ENCODE measurements at regions not wholly inside any gene's neighbourhood (a gene's known extent, or its start where the extent isn't known, plus 50 kb on each side); places are given as distances from the start of the nearest gene placed in this dataset.

- POLR2A ChIA-PET: interaction anchor here (0.5 kb wide), 1 partner anchor 130 kb away, joined by 3 read pairs; no protein-coding TSS in a partner anchor
- H3K27me3 Mint-ChIP-seq (ENCODE audit: low read depth): no peaks in the 10 kb centered on the region
- H3K27ac Mint-ChIP-seq: no peak overlapping the region
- no peak; the same call in 1 of the 2 replicates for ATAC-seq
- CTCF ChIA-PET: interaction anchor here (0.8 to 2.3 kb wide), 13 partner anchors 8 to 525 kb away, joined by 3 to 8 read pairs (median 4); partner anchors contain the start of gene NTS
- no peak overlapping the region for H3K4me3 Mint-ChIP-seq
- no peaks in the 10 kb centered on the region for H3K4me1 Mint-ChIP-seq
- peak; percentile 28 for DNase-seq (ENCODE audit: low spot score)
- no peaks in the 10 kb centered on the region for H3K36me3 Mint-ChIP-seq
- TF ChIP-seq NFYB (CRISPR knock-in tag; conservative IDR thresholded peaks at IDR 0.05; ENCODE audit: low read depth): no peak
- TF ChIP-seq ZNF121 (CRISPR knock-in tag; IDR thresholded peaks at IDR 0.05): no peak
- TF ChIP-seq CREM (CRISPR knock-in tag; IDR thresholded peaks at IDR 0.05): no peak
- no peak for TF ChIP-seq ZNF317 (CRISPR knock-in tag; IDR thresholded peaks at IDR 0.05; ENCODE audit: borderline replicate concordance, low read depth)
- TF ChIP-seq, protein P1, sequence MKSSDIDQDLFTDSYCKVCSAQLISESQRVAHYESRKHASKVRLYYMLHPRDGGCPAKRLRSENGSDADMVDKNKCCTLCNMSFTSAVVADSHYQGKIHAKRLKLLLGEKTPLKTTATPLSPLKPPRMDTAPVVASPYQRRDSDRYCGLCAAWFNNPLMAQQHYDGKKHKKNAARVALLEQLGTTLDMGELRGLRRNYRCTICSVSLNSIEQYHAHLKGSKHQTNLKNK (CRISPR knock-in tag; IDR thresholded peaks at IDR 0.05): no peak
- no peak for TF ChIP-seq ZNF512 (CRISPR knock-in tag; IDR thresholded peaks at IDR 0.05; ENCODE audit: borderline replicate concordance)
- no peak for TF ChIP-seq ZNF423 (CRISPR knock-in tag; IDR thresholded peaks at IDR 0.05)
- no peak for TF ChIP-seq USF2 (CRISPR knock-in tag; IDR thresholded peaks at IDR 0.05)
- TF ChIP-seq TP53 (CRISPR knock-in tag; IDR thresholded peaks at IDR 0.05): no peak
- TF ChIP-seq, protein P2, sequence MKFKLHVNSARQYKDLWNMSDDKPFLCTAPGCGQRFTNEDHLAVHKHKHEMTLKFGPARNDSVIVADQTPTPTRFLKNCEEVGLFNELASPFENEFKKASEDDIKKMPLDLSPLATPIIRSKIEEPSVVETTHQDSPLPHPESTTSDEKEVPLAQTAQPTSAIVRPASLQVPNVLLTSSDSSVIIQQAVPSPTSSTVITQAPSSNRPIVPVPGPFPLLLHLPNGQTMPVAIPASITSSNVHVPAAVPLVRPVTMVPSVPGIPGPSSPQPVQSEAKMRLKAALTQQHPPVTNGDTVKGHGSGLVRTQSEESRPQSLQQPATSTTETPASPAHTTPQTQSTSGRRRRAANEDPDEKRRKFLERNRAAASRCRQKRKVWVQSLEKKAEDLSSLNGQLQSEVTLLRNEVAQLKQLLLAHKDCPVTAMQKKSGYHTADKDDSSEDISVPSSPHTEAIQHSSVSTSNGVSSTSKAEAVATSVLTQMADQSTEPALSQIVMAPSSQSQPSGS (CRISPR knock-in tag; IDR thresholded peaks at IDR 0.05; ENCODE audit: borderline replicate concordance, low read depth): no peak
- TF ChIP-seq, protein P3, sequence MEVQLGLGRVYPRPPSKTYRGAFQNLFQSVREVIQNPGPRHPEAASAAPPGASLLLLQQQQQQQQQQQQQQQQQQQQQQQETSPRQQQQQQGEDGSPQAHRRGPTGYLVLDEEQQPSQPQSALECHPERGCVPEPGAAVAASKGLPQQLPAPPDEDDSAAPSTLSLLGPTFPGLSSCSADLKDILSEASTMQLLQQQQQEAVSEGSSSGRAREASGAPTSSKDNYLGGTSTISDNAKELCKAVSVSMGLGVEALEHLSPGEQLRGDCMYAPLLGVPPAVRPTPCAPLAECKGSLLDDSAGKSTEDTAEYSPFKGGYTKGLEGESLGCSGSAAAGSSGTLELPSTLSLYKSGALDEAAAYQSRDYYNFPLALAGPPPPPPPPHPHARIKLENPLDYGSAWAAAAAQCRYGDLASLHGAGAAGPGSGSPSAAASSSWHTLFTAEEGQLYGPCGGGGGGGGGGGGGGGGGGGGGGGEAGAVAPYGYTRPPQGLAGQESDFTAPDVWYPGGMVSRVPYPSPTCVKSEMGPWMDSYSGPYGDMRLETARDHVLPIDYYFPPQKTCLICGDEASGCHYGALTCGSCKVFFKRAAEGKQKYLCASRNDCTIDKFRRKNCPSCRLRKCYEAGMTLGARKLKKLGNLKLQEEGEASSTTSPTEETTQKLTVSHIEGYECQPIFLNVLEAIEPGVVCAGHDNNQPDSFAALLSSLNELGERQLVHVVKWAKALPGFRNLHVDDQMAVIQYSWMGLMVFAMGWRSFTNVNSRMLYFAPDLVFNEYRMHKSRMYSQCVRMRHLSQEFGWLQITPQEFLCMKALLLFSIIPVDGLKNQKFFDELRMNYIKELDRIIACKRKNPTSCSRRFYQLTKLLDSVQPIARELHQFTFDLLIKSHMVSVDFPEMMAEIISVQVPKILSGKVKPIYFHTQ (CRISPR knock-in tag; IDR thresholded peaks at IDR 0.05): no peak
- no peak for TF ChIP-seq NFE2L1 (CRISPR knock-in tag; IDR thresholded peaks at IDR 0.05)
- no peaks in the 10 kb centered on the region for H3K9me3 Mint-ChIP-seq
Measured at GRCh38 chr12:85424581-85425348, 144.7 kb downstream of the ALX1 start.

GRCh38 chr12:85425349-85425612 is 145.3 kb downstream of the ALX1 start:
- POLR2A ChIA-PET: no interaction called here
- TF ChIP-seq, protein P4, sequence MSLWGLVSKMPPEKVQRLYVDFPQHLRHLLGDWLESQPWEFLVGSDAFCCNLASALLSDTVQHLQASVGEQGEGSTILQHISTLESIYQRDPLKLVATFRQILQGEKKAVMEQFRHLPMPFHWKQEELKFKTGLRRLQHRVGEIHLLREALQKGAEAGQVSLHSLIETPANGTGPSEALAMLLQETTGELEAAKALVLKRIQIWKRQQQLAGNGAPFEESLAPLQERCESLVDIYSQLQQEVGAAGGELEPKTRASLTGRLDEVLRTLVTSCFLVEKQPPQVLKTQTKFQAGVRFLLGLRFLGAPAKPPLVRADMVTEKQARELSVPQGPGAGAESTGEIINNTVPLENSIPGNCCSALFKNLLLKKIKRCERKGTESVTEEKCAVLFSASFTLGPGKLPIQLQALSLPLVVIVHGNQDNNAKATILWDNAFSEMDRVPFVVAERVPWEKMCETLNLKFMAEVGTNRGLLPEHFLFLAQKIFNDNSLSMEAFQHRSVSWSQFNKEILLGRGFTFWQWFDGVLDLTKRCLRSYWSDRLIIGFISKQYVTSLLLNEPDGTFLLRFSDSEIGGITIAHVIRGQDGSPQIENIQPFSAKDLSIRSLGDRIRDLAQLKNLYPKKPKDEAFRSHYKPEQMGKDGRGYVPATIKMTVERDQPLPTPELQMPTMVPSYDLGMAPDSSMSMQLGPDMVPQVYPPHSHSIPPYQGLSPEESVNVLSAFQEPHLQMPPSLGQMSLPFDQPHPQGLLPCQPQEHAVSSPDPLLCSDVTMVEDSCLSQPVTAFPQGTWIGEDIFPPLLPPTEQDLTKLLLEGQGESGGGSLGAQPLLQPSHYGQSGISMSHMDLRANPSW (CRISPR knock-in tag; conservative IDR thresholded peaks at IDR 0.05; ENCODE audit: low read depth): no peak
- TF ChIP-seq, protein P5, sequence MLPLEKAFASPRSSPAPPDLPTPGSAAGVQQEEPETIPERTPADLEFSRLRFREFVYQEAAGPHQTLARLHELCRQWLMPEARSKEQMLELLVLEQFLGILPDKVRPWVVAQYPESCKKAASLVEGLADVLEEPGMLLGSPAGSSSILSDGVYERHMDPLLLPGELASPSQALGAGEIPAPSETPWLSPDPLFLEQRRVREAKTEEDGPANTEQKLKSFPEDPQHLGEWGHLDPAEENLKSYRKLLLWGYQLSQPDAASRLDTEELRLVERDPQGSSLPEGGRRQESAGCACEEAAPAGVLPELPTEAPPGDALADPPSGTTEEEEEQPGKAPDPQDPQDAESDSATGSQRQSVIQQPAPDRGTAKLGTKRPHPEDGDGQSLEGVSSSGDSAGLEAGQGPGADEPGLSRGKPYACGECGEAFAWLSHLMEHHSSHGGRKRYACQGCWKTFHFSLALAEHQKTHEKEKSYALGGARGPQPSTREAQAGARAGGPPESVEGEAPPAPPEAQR (CRISPR knock-in tag; IDR thresholded peaks at IDR 0.05): no peak
- TF ChIP-seq FOXP4 (CRISPR knock-in tag; IDR thresholded peaks at IDR 0.05) (no peak), KAT7 (CRISPR knock-in tag; IDR thresholded peaks at IDR 0.05; ENCODE audit: borderline replicate concordance) (no peak)
- TF ChIP-seq, protein P6, sequence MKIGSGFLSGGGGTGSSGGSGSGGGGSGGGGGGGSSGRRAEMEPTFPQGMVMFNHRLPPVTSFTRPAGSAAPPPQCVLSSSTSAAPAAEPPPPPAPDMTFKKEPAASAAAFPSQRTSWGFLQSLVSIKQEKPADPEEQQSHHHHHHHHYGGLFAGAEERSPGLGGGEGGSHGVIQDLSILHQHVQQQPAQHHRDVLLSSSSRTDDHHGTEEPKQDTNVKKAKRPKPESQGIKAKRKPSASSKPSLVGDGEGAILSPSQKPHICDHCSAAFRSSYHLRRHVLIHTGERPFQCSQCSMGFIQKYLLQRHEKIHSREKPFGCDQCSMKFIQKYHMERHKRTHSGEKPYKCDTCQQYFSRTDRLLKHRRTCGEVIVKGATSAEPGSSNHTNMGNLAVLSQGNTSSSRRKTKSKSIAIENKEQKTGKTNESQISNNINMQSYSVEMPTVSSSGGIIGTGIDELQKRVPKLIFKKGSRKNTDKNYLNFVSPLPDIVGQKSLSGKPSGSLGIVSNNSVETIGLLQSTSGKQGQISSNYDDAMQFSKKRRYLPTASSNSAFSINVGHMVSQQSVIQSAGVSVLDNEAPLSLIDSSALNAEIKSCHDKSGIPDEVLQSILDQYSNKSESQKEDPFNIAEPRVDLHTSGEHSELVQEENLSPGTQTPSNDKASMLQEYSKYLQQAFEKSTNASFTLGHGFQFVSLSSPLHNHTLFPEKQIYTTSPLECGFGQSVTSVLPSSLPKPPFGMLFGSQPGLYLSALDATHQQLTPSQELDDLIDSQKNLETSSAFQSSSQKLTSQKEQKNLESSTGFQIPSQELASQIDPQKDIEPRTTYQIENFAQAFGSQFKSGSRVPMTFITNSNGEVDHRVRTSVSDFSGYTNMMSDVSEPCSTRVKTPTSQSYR (CRISPR knock-in tag; IDR thresholded peaks at IDR 0.05): no peak

More at GRCh38 chr12:85425349-85425612, 145.3 kb downstream of the ALX1 start:
- Mint-ChIP-seq H3K36me3 (no peaks in the 10 kb centered on the region), H3K4me1 (no peaks in the 10 kb centered on the region), H3K27me3 (ENCODE audit: low read depth) (no peaks in the 10 kb centered on the region), H3K4me3 (no peak overlapping the region), H3K27ac (no peak overlapping the region), H3K9me3 (no peaks in the 10 kb centered on the region)
- ATAC-seq (no peak), DNase-seq (ENCODE audit: low spot score) (no peak)
- CTCF ChIA-PET: interaction anchor here (0.8 to 2.3 kb wide), 13 partner anchors 8 to 525 kb away, joined by 3 to 8 read pairs (median 4); partner anchors contain the start of gene NTS

All from WTC11 (cell line).